ENCODE measurements at regions not wholly inside any gene's neighbourhood (a gene's known extent, or its start where the extent isn't known, plus 50 kb on each side); places are given as distances from the start of the nearest gene placed in this dataset.

GRCh38 chr5:61823781-61824180 is 482.2 kb upstream of the KIF2A start:
- DNase-seq (ENCODE audit: low read depth): no peak

GRCh38 chr5:61824396-61824795 is 481.6 kb upstream of the KIF2A start:
- DNase-seq (ENCODE audit: low read depth): no peak

DNA sequence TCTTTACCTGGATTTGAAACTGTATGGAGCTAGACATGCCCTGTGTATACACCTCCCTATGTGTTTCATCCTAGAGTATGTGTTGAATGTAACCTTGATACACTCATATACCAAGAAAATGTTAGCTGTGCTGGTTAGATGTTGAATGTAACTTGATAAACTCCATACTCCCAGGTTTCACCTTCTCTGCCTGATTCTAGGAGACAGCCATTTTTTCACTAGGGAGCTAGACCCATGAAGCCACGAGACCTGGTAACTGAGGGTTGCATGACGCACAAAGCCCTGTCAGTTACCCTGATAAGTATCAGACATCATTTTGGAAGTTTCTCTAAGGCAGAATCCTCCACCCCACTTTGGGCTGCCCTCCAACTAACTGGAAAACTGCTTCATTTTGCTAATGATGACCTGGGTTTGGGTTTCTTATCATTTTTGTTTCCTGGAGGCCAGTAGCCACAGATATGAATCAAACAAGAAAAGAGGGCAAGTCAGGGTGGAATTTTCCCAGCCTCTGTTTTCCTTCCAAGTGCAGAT is 478.5 kb upstream of the KIF2A start:
- DNase-seq (ENCODE audit: low read depth): no peak

- DNase-seq (ENCODE audit: low read depth): no peak
Measured at GRCh38 chr5:61828856-61829255, 477.1 kb upstream of the KIF2A start.

DNA sequence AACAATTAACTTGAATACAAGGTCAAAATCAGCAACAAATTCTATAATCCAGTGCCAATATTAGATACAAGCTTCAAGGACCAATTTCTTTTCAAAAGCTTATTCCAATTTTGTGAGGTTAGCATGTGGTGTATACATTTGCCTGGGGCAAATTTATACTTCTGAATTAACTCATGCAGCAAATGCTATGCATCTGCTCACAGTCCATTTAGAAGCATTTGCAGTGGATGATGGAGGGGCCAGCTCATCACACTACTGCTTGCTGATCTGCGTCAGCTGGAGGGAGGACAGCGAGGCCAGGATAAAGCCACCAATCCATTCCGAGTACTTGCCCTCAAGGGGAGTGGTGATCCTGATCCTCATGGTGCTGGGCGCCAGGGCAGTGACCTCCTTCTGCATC is 474.3 kb upstream of the KIF2A start:
- no peak for DNase-seq (ENCODE audit: low read depth)

DNA sequence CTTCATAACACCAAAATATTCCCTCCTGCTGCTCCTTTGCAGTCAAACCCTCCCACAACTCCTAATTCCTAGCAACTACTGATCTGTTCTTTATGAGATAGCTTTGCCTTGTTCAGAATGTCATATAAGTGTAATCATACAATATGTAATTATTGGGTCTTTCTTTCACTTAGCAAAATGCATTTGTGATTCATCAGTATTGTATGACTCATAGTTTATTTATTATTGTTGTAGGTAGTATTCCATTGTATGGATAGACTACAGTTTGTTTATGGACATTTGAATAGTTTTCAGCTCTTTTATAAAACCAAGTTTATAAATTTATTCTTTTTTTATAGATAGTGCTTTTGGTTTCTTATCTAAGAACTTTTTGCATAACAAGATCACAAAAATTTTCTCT is 468.2 kb upstream of the KIF2A start:
- no peak for DNase-seq (ENCODE audit: low read depth)

DNA sequence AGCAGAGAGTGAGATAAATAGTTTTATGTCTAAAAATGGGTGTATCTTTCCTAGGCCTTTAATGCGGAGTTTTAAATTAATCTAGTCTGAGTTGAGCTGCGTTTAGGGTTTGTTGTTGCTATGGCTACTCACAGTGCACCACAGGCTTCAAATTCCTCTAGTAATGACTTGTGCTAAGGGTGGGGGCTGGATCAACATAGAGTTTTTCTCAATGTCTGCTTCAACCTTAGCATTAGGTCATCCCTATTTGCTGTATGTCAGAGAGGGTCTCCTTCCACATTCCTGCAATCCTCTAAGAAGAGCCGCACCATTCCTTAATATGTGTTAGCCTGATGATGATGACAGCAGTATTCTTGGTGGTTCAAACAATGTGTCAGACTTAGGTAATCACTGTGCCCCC is 465.6 kb upstream of the KIF2A start:
- DNase-seq (ENCODE audit: low read depth): no peak

DNA sequence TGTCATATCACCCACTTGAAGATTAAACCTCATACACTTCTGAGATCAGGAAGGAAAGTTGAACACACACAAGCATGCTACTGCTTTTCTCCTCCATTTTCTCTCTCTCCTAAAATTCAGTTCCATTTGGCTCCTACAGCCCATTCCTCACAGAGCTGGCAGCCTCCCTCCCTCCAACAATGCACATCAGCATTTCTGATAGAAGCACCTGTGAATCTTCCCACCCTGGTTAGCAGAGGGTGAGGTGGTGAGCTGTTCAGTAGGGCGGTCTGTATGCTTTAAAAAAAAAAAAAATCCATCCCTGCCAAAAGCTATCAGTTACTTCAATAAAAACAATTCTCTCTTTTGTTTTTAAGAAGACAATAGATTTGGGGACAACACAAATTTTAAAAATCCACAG is 463.2 kb upstream of the KIF2A start:
- no peak for DNase-seq (ENCODE audit: low read depth)

DNA sequence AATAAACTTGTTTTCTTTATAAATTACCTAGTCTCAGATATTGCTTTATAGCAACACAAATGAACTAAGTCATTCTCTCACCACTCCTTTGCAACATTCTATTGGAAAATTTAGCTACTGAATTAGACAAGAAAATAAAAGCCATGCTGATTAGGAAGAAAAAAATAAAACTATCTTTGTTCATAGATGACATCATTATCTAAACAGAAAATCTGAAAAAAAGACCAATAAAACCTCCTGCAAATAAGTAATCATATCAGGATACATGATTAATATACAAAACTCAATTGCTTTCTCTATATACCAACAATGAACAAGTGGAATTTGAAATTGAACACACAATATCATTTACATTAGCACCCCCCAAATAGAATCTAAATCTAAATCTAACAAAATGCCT is 455.3 kb upstream of the KIF2A start:
- DNase-seq (ENCODE audit: low read depth): no peak

GRCh38 chr5:61854531-61854930 is 451.5 kb upstream of the KIF2A start:
- DNase-seq (ENCODE audit: low read depth): no peak

- DNase-seq (ENCODE audit: low read depth): no peak
Measured at GRCh38 chr5:61860978-61861377, 445.0 kb upstream of the KIF2A start.

GRCh38 chr5:61866930-61867329 is 439.1 kb upstream of the KIF2A start:
- DNase-seq (ENCODE audit: low read depth): no peak

DNA sequence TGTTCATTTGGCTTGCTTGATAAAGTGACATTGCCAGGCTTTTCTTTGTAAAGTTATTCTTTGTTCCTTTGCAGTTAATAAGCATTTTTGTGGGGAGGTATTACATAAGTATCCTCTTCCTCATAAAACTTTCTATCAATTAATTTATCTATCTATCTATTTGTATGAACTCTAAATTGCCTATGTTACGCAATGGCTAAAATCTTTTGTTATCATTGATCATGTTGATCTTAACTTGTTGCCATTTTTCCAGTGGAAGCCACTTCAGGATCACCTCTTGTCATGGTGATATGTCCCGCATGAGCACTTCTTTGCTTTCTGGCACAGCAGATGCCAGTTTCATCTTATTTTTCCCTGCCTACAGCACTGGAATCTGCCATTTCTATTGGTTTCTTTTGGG is 436.7 kb upstream of the KIF2A start:
- no peak for DNase-seq (ENCODE audit: low read depth)

GRCh38 chr5:61878471-61878870 is 427.5 kb upstream of the KIF2A start:
- DNase-seq (ENCODE audit: low read depth): no peak

DNA sequence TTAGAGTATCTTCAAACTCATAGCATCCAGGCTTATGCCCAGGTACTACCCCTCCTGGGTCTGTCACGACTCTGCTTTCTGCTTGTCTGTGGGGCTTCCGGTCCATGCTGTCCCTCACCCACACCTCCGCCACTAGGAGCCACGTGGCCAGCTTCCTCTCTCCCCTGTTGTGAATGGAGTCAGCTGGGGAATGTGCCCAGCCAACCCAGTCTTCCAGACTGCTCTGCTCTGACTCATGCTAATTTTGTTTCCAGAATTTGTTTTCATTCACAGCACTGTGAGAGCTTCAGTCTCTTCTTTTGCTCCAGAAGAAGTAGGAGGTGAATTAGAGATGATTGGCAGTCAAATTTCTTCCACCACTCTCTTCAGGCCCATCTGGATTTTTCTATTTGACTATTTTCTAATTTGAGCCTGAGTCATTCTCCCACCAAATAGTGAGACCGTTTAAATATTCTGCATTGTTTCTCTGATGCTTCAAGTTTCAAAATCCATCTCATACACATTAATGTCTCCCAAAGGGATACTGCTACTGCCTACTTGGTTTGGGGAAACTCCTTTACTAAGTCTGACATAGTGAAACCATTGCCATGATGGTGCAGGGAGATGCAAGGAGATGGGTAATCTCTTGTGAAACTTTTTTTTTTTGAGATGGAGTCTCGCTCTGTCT is 424.1 kb upstream of the KIF2A start:
- DNase-seq (ENCODE audit: low read depth): no peak

GRCh38 chr5:61882901-61883500 is 423.0 kb upstream of the KIF2A start:
- DNase-seq (ENCODE audit: low read depth): no peak

DNA sequence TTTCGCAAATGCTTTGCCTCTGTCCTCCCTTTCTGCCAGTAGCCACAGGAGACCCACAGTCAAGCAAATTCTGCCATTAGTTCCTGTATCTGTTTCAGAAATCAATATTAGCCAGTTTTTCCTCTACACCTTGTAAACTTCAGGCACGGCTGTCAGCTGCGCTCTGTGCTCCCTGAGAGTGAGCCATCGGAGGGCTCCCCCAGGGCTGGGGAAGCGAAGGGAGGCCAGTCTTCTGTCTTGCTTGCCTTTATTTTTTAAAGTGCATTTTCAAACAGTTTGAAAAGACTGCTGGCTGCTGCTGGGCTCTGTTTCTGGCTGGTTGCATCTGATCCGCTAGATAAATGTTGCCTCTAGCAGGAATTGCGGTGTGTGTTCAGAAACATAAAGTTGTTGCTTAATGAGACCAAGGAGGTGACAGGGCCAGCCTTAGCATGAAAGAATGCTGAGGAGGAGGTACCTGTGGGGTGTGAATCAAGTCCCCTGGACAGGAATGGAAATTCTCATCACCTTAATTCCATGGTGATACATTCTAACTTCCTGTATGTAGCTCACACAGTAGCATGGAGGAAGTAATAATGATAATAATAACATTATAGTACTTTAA is 421.7 kb upstream of the KIF2A start:
- DNase-seq (ENCODE audit: low read depth): no peak

- no peak for DNase-seq (ENCODE audit: low read depth)
Measured at GRCh38 chr5:61886214-61886613, 419.8 kb upstream of the KIF2A start.

GRCh38 chr5:61887271-61887670 is 418.7 kb upstream of the KIF2A start:
- DNase-seq (ENCODE audit: low read depth): no peak

DNA sequence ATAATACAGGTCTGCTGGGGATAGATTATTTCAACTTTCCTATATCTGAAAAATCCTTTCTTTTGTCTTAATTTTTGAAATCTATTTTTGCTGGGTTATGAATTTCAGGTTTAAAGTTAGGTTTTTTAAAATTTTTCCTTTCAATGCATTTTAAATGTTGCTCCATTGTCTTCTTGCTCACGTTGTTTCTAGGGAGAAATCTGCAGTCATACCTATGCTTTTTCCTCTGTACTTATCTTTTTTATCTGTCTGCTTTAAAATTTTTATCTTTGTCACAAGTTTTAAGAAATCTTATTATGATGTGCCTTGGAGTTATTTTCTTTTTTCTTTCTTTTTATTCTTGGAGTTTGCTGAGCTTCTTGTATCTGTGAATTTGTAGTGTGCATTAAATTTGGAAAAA is 412.0 kb upstream of the KIF2A start:
- no peak for DNase-seq (ENCODE audit: low read depth)

GRCh38 chr5:61896811-61897210 is 409.2 kb upstream of the KIF2A start:
- DNase-seq (ENCODE audit: low read depth): no peak

DNA sequence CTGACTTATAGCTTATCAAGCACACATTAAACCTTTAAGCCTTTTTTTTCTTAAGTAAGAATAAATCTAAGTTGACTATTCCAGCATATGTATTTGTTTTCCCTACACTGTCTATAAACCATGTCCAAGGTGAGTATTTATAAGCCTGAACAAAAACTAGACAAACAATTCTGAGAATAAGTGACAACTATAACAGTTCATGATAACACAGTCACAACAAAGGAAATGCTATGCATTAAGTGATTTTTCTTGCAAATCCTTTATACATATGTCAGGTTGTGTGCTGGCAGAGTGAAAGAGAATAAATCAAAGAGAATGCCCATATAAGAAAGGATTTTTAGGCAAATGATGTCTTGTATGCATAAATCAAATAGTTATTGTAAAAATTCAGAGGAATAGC is 408.8 kb upstream of the KIF2A start:
- no peak for DNase-seq (ENCODE audit: low read depth)

DNA sequence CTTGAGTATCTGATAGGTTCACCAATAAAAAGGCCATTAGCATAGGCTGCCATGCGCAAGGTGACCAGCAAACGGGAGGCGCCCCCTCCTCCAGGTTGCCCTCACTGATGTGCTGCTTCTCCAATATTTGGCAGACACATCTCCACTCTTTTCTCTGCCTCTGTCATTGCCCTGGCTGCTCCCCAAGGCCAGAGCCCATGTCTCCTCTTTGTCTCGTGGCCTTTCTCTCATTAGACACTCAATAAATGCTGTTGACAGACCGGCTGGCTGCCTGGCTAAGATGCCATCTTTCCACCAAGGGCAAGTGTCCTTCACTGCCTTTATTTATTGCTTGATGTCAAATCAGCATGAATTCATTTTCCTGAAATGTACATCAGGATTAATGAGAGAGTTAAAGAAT is 404.0 kb upstream of the KIF2A start:
- DNase-seq (ENCODE audit: low read depth): no peak

DNA sequence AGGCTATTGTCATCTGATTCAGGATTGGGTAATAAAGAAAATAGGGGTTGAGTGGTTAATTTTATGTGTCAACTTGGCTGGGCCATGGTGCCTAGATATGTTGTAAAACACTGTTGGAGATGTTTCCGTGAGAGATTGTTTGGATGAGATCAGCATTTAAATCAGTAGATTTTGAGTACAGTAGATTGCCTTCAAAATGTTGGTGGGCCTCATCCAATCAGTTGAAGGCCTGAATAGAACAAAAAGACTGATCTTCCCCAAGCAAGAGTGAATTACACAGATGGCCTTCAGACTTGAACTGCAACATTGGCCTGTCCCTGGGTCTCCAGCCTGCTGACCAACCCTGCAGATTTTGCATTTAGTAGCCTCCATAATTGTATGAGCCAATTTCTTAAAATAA is 401.3 kb upstream of the KIF2A start:
- DNase-seq (ENCODE audit: low read depth): no peak
